OCI-LY3 (cell line): ENCODE measurements at regions not wholly inside any gene's neighbourhood (a gene's known extent, or its start where the extent isn't known, plus 50 kb on each side); places are given as distances from the start of the nearest gene placed in this dataset.

ENCODE experiments used
- H2AFZ ChIP-seq: fragments of 200-600, 300-600 bp; shearing (Covaris generic); 2 replicates; pipeline ENCODE4 v1.6.0; 2014; ENCODE audit warnings: antibody characterized with exemption, low read depth, low read length
- H3K27ac ChIP-seq: fragments of 200-600, 300-600 bp; sonication (generic); 2 replicates; pipeline ENCODE4 v1.5.1; 2014; ENCODE audit warnings: mild to moderate bottlenecking, low read length, moderate library complexity, mixed read lengths
- H3K27me3 ChIP-seq: fragments of 200-600, 300-600 bp; sonication (generic); 2 replicates; pipeline ENCODE4 v1.6.1; 2014; ENCODE audit warnings: low read depth, low read length, mixed read lengths
- H3K36me3 ChIP-seq: fragments of 200-600, 300-600 bp; sonication (generic); replicated peaks from 2 replicates; pipeline ENCODE3; 2014; ENCODE audit warnings: low read depth, low read length, mixed read lengths
- H3K4me1 ChIP-seq: fragments of 300-600, 200-600 bp; sonication (generic); 2 replicates; pipeline ENCODE4 v1.6.1; 2014; ENCODE audit warnings: low read length, mixed read lengths
- H3K4me2 ChIP-seq: fragments of 200-600, 300-600 bp; sonication (generic); 2 replicates; pipeline ENCODE4 v1.6.1; 2014; ENCODE audit warnings: low read length, mixed read lengths
- H3K4me3 ChIP-seq: fragments of 300-600, 200-600 bp; sonication (generic); 2 replicates; pipeline ENCODE4 v1.5.1; 2014; ENCODE audit warnings: antibody characterized with exemption, mild to moderate bottlenecking, low read length, moderate library complexity
- H3K79me2 ChIP-seq: fragments of 300-600, 200-600 bp; shearing (Covaris generic); 2 replicates; pipeline ENCODE4 v1.6.1; 2014; ENCODE audit warnings: mild to moderate bottlenecking, low read length, mixed read lengths
- H3K9ac ChIP-seq: fragments of 300-600, 200-600 bp; shearing (Covaris generic); 2 replicates; pipeline ENCODE4 v1.6.0; 2014; ENCODE audit warnings: mild to moderate bottlenecking, low read length, moderate library complexity
- H3K9me3 ChIP-seq: fragments of 200-600, 300-600 bp; shearing (Covaris generic); 2 replicates; pipeline ENCODE4 v1.6.1; 2014; ENCODE audit warnings: low read length, mixed read lengths; ENCODE audit not compliant: insufficient read depth
- H4K20me1 ChIP-seq: fragments of 200-600, 300-600 bp; sonication (generic); 2 replicates; pipeline ENCODE4 v1.6.1; 2016; ENCODE audit warnings: low read length, mixed read lengths; ENCODE audit not compliant: insufficient read depth
- CTCF ChIP-seq: fragments of 200-600, 300-600 bp; sonication (generic); IDR thresholded peaks from 2 replicates; pipeline ENCODE4 v1.5.1; 2014; ENCODE audit warnings: antibody characterized with exemption, low read length, low read depth
- EZH2phosphoT487 ChIP-seq: fragments of 200-600 bp; shearing (Covaris generic); IDR thresholded peaks from 2 replicates; pipeline ENCODE4 v1.6.1; 2018; ENCODE audit warnings: antibody characterized with exemption, mixed run types, low read depth

GRCh38 chr3:1938975-1939374 is 159.7 kb upstream of the CNTN4 start:
- H3K79me2 ChIP-seq: no peaks in the 10 kb centered on the region
- H3K4me1 ChIP-seq: peaks cover 13% of the 10 kb centered on the region
- no peak overlapping the region for H3K9ac ChIP-seq
- no peaks in the 10 kb centered on the region for H3K9me3 ChIP-seq
- peak; percentile 26; the same call in 1 of the 2 replicates for TF ChIP-seq CTCF
- no peak for TF ChIP-seq EZH2phosphoT487
- no peaks in the 10 kb centered on the region for H3K27me3 ChIP-seq
- H4K20me1 ChIP-seq: no peaks in the 10 kb centered on the region
- no peak overlapping the region for H3K4me2 ChIP-seq
- no peak overlapping the region for H2AFZ ChIP-seq
- no peak overlapping the region for H3K27ac ChIP-seq
- H3K4me3 ChIP-seq: no peak overlapping the region
- H3K36me3 ChIP-seq: no peaks in the 10 kb centered on the region

GRCh38 chr3:1942781-1943180 is 155.9 kb upstream of the CNTN4 start:
- Histone ChIP-seq H3K36me3 (peaks cover 2% of the 10 kb centered on the region), H3K4me2 (peak overlapping the region; percentile 62), H3K79me2 (no peaks in the 10 kb centered on the region), H3K9ac (no peak overlapping the region; the same call in 1 of the 2 replicates), H3K4me1 (peaks cover 19% of the 10 kb centered on the region), H3K9me3 (no peaks in the 10 kb centered on the region), H4K20me1 (no peaks in the 10 kb centered on the region), H2AFZ (no peak overlapping the region), H3K27ac (peak overlapping the region; percentile 54; the same call in 1 of the 2 replicates), H3K27me3 (no peaks in the 10 kb centered on the region), H3K4me3 (no peak overlapping the region)
- TF ChIP-seq CTCF (no peak), EZH2phosphoT487 (no peak)

- no peaks in the 10 kb centered on the region for H3K79me2 ChIP-seq
- H3K4me1 ChIP-seq: peaks cover 19% of the 10 kb centered on the region
- H3K4me2 ChIP-seq: peak overlapping the region; percentile 62
- TF ChIP-seq EZH2phosphoT487 (no peak), CTCF (no peak)
- H3K4me3 ChIP-seq: peak overlapping the region; percentile 45
- H3K9me3 ChIP-seq: no peaks in the 10 kb centered on the region
- H3K36me3 ChIP-seq: peaks cover 2% of the 10 kb centered on the region
- peak overlapping the region; percentile 54 for H3K27ac ChIP-seq
- peak overlapping the region; percentile 76 for H2AFZ ChIP-seq
- no peaks in the 10 kb centered on the region for H3K27me3 ChIP-seq
- peak overlapping the region; percentile 37 for H3K9ac ChIP-seq
- no peaks in the 10 kb centered on the region for H4K20me1 ChIP-seq
These were observed 155.1 kb upstream of the CNTN4 start for GRCh38 chr3:1943395-1944118.

GRCh38 chr3:1945698-1946097 is 153.0 kb upstream of the CNTN4 start:
- H4K20me1 ChIP-seq: no peaks in the 10 kb centered on the region

More at GRCh38 chr3:1945698-1946097, 153.0 kb upstream of the CNTN4 start:
- Histone ChIP-seq H3K9ac (no peak overlapping the region), H3K9me3 (no peaks in the 10 kb centered on the region), H3K27ac (no peak overlapping the region), H3K4me2 (no peak overlapping the region), H3K79me2 (no peaks in the 10 kb centered on the region), H2AFZ (no peak overlapping the region), H3K4me3 (no peak overlapping the region), H3K4me1 (peaks cover 19% of the 10 kb centered on the region), H3K27me3 (no peaks in the 10 kb centered on the region), H3K36me3 (peaks cover 2% of the 10 kb centered on the region)
- no peak for TF ChIP-seq CTCF
- no peak for TF ChIP-seq EZH2phosphoT487
